K562 (cell line): ENCODE measurements at regions not wholly inside any gene's neighbourhood (a gene's known extent, or its start where the extent isn't known, plus 50 kb on each side); places are given as distances from the start of the nearest gene placed in this dataset.

Source experiments
- ARID3A ChIP-seq: IDR thresholded peaks from 2 replicates; pipeline ENCODE4 v1.6.1; 2012; ENCODE audit warnings: low read depth, low read length, improper control_type of control experiment, borderline replicate concordance
- FOXP4 ChIP-seq: sonication (generic); formaldehyde crosslinking; IDR thresholded peaks from 2 replicates; pipeline ENCODE4 v1.8.0; 2022; ENCODE audit warnings: mild to moderate bottlenecking, missing genetic modification reagents, borderline replicate concordance
- IFI16 ChIP-seq: fragments of 250-450 bp; sonication (Bioruptor Pico); IDR thresholded peaks from 2 replicates; pipeline ENCODE4 v2.1.2; 2022; ENCODE audit warnings: mild to moderate bottlenecking, inconsistent platforms
- NFIC ChIP-seq: fragments of 450-650 bp; IDR thresholded peaks from 2 replicates; pipeline ENCODE4 v1.6.1; 2017; ENCODE audit warnings: mild to moderate bottlenecking, inconsistent platforms
- NR2F6 ChIP-seq: fragments of 450-650 bp; formaldehyde crosslinking; IDR thresholded peaks from 2 replicates; pipeline ENCODE4 v1.4.0; 2020; ENCODE audit warnings: mild to moderate bottlenecking
- POU5F1 ChIP-seq: fragments of 150-350 bp; IDR thresholded peaks from 2 replicates; pipeline ENCODE4 v1.6.1; 2014; ENCODE audit warnings: borderline replicate concordance, low read length, low read depth, mild to moderate bottlenecking; ENCODE audit not compliant: partially characterized antibody
- PRDM10 ChIP-seq: fragments of 450-650 bp; IDR thresholded peaks from 2 replicates; pipeline ENCODE4 v1.6.1; 2018; ENCODE audit not compliant: partially characterized antibody
- TCF15 ChIP-seq: fragments of 250-450 bp; sonication (Bioruptor Pico); IDR thresholded peaks from 2 replicates; pipeline ENCODE4 v1.8.0; 2022; ENCODE audit warnings: moderate library complexity, mild to moderate bottlenecking, inconsistent platforms
- UBTF ChIP-seq, 2 experiments: IDR thresholded peaks; 2 replicates each; pipeline ENCODE4 v1.6.1; 2012; ENCODE audit warnings: improper control_type of control experiment in 2 of 2, low read depth in 2 of 2, low read length in 2 of 2, borderline replicate concordance in 1 of 2
- ZNF354B ChIP-seq: fragments of 250-450 bp; sonication (Bioruptor Pico); IDR thresholded peaks from 2 replicates; pipeline ENCODE4 v1.4.0; 2020
- ZNF57 ChIP-seq: fragments of 450-650 bp; formaldehyde crosslinking; IDR thresholded peaks from 2 replicates; pipeline ENCODE4 v1.4.0; 2020; ENCODE audit warnings: mild to moderate bottlenecking, moderate library complexity
- ZNF639 ChIP-seq, 2 experiments: fragments of 200-800 bp in 1 of 2; sonication (Bioruptor generic) in 1 of 2; sonication (generic) in 1 of 2; formaldehyde crosslinking in 1 of 2; IDR thresholded peaks in 1 of 2; conservative IDR thresholded peaks in 1 of 2; 2 replicates each; pipeline versions ENCODE4 v1.5.0 to v1.6.1; 2016 to 2020; ENCODE audit warnings: missing compliant biosample characterization in 1 of 2, missing genetic modification characterization in 1 of 2, missing genetic modification reagents in 1 of 2

- TF ChIP-seq PRDM10 (peak; percentile 83), NR2F6 (CRISPR knock-in tag) (peak; percentile 55; the same call in 1 of the 2 replicates), ZNF57 (CRISPR knock-in tag) (0 out of 2 replicates have a peak, but pooled peaks have one; percentile 5), NFIC (peak; percentile 61), TCF15 (no peak), IFI16 (no peak), POU5F1 (no peak), ARID3A (peak; percentile 95), FOXP4 (CRISPR knock-in tag) (no peak), UBTF (IDR thresholded peaks at IDR 0.05; ENCODE audit: borderline replicate concordance in 1 of 2, low read depth in 2 of 2, low read length in 2 of 2) (peak; percentile 98), ZNF639 (CRISPR knock-in tag; conservative IDR thresholded peaks at IDR 0.05 in 1 of 2, IDR thresholded peaks at IDR 0.05 in 1 of 2) (peak in 1 of 2 experiments; percentile 77; a peak in 1 of 4 replicates), ZNF354B (no peak)
Measured at GRCh38 chr3:194003114-194004057, 132.6 kb upstream of the HES1 start (continued).
